ENCODE measurements at regions not wholly inside any gene's neighbourhood (a gene's known extent, or its start where the extent isn't known, plus 50 kb on each side); places are given as distances from the start of the nearest gene placed in this dataset.
A peak's percentile ranks its signal among the peaks of the same experiment; 100 is the strongest.

- Histone ChIP-seq H3K4me3 (ENCODE audit: control insufficient read depth in 2 of 3, extremely low read depth in 1 of 3, insufficient read depth in 2 of 3, low read depth in 1 of 3, low read length in 3 of 3) (no peak overlapping the region), H3K9me3 (ENCODE audit: control insufficient read depth, low read depth, low read length) (no peaks in the 10 kb centered on the region), H3K4me1 (ENCODE audit: control insufficient read depth, extremely low read depth, insufficient read depth, low read length) (no peaks in the 10 kb centered on the region), H3K27me3 (ENCODE audit: control insufficient read depth, extremely low read depth, insufficient read depth, low read length) (peaks cover 4% of the 10 kb centered on the region), H3K27ac (ENCODE audit: control insufficient read depth, insufficient read depth, low read length) (no peak overlapping the region), H3K36me3 (ENCODE audit: control insufficient read depth in 2 of 2, extremely low read depth in 1 of 2, insufficient read depth in 2 of 2, low read length in 2 of 2) (no peaks in the 10 kb centered on the region), H3K79me2 (ENCODE audit: control insufficient read depth, insufficient read depth, low read length) (no peaks in the 10 kb centered on the region), H3K9me1 (ENCODE audit: control insufficient read depth, extremely low read depth, insufficient read depth, low read length) (no peaks in the 10 kb centered on the region), H4K20me1 (ENCODE audit: control insufficient read depth, extremely low read depth, insufficient read depth, low read length) (no peaks in the 10 kb centered on the region), H3K9ac (ENCODE audit: control insufficient read depth, extremely low read depth, insufficient read depth, low read length) (no peak overlapping the region), H3K4me2 (ENCODE audit: control insufficient read depth, extremely low read depth, insufficient read depth, low read depth, low read length) (no peak overlapping the region), H2AFZ (ENCODE audit: control insufficient read depth, low read length) (no peak overlapping the region)
- no peak for FAIRE-seq
- TF ChIP-seq CTCF (optimal IDR thresholded peaks at IDR 0.05 in 1 of 3, IDR thresholded peaks at IDR 0.05 in 1 of 3, conservative IDR thresholded peaks at IDR 0.05 in 1 of 3; ENCODE audit: extremely low read depth in 1 of 3, insufficient read depth in 2 of 3, low read length in 3 of 3), result no peak
- no peak for TF ChIP-seq EZH2 (IDR thresholded peaks at IDR 0.05; ENCODE audit: low read length)
- dilution Hi-C loops (cut with MboI; ENCODE audit: extremely low pct_ligation_motif_present, low sequenced_read_pairs), result no loop called here
- no peak for DNase-seq (ENCODE audit: low read depth, low spot score)
Observed at GRCh38 chr6:166774292-166774691, 147.2 kb upstream of the RPS6KA2 start.

- H3K36me3 ChIP-seq (ENCODE audit: control insufficient read depth in 2 of 2, extremely low read depth in 1 of 2, insufficient read depth in 2 of 2, low read length in 2 of 2), result no peaks in the 10 kb centered on the region
- dilution Hi-C loops (cut with MboI; ENCODE audit: extremely low pct_ligation_motif_present, low sequenced_read_pairs), result no loop called here
- H3K4me1 ChIP-seq (ENCODE audit: control insufficient read depth, extremely low read depth, insufficient read depth, low read length), result no peaks in the 10 kb centered on the region
- no peak overlapping the region for H3K27ac ChIP-seq (ENCODE audit: control insufficient read depth, insufficient read depth, low read length)
- no peaks in the 10 kb centered on the region for H3K9me1 ChIP-seq (ENCODE audit: control insufficient read depth, extremely low read depth, insufficient read depth, low read length)
- FAIRE-seq (no peak), DNase-seq (ENCODE audit: low read depth, low spot score) (no peak)
- no peak overlapping the region for H3K4me3 ChIP-seq (ENCODE audit: control insufficient read depth in 2 of 3, extremely low read depth in 1 of 3, insufficient read depth in 2 of 3, low read depth in 1 of 3, low read length in 3 of 3)
- TF ChIP-seq EZH2 (IDR thresholded peaks at IDR 0.05; ENCODE audit: low read length) (no peak), CTCF (optimal IDR thresholded peaks at IDR 0.05 in 1 of 3, IDR thresholded peaks at IDR 0.05 in 1 of 3, conservative IDR thresholded peaks at IDR 0.05 in 1 of 3; ENCODE audit: extremely low read depth in 1 of 3, insufficient read depth in 2 of 3, low read length in 3 of 3) (peak; percentile 24 to 54 (median 28))
- no peak overlapping the region for H3K4me2 ChIP-seq (ENCODE audit: control insufficient read depth, extremely low read depth, insufficient read depth, low read depth, low read length)
- H3K9me3 ChIP-seq (ENCODE audit: control insufficient read depth, low read depth, low read length), result no peaks in the 10 kb centered on the region
- no peak overlapping the region for H2AFZ ChIP-seq (ENCODE audit: control insufficient read depth, low read length)
- no peak overlapping the region for H3K9ac ChIP-seq (ENCODE audit: control insufficient read depth, extremely low read depth, insufficient read depth, low read length)
- H3K79me2 ChIP-seq (ENCODE audit: control insufficient read depth, insufficient read depth, low read length), result no peaks in the 10 kb centered on the region
- H4K20me1 ChIP-seq (ENCODE audit: control insufficient read depth, extremely low read depth, insufficient read depth, low read length), result no peaks in the 10 kb centered on the region
- H3K27me3 ChIP-seq (ENCODE audit: control insufficient read depth, extremely low read depth, insufficient read depth, low read length), result peaks cover 4% of the 10 kb centered on the region
Observed at GRCh38 chr6:166772518-166772917, 145.5 kb upstream of the RPS6KA2 start.

Measured in keratinocyte (primary cell).